ENCODE measurements at regions not wholly inside any gene's neighbourhood (a gene's known extent, or its start where the extent isn't known, plus 50 kb on each side); places are given as distances from the start of the nearest gene placed in this dataset.

- Histone ChIP-seq H3K27me3 (ENCODE audit: control insufficient read depth in 4 of 4, insufficient read depth in 4 of 4, low read length in 3 of 4) (no peaks in the 10 kb centered on the region), H3K9me3 (ENCODE audit: control insufficient read depth in 4 of 4, low read length in 3 of 4) (no peaks in the 10 kb centered on the region), H3K4me1 (ENCODE audit: control insufficient read depth in 4 of 4, insufficient read depth in 4 of 4, low read length in 3 of 4) (no peaks in the 10 kb centered on the region), H3K36me3 (ENCODE audit: control insufficient read depth in 4 of 4, insufficient read depth in 3 of 4, low read depth in 1 of 4, low read length in 3 of 4) (no peaks in the 10 kb centered on the region), H3K9ac (ENCODE audit: low read depth in 1 of 2, low read length in 2 of 2) (no peak overlapping the region), H3K4me3 (ENCODE audit: low read depth in 1 of 3, low read length in 3 of 3) (no peak overlapping the region), H3K27ac (ENCODE audit: low read depth in 1 of 2, low read length in 2 of 2) (no peak overlapping the region)
- no peak for TF ChIP-seq GABPA (IDR thresholded peaks at IDR 0.05 in 1 of 2, conservative IDR thresholded peaks at IDR 0.05 in 1 of 2)
- TF ChIP-seq CTCF (IDR thresholded peaks at IDR 0.05; ENCODE audit: low read depth, low read length, missing input control) = no peak
- no peak for TF ChIP-seq MAX (IDR thresholded peaks at IDR 0.05)
- no peak for TF ChIP-seq SP1 (IDR thresholded peaks at IDR 0.05)
- no peak for TF ChIP-seq NR2F2 (IDR thresholded peaks at IDR 0.05)
- TF ChIP-seq FOXA1 (IDR thresholded peaks at IDR 0.05) = no peak
- no peak for TF ChIP-seq JUND (IDR thresholded peaks at IDR 0.05)
- no peak for TF ChIP-seq EGR1 (IDR thresholded peaks at IDR 0.05; ENCODE audit: low read depth in 2 of 2)
- no peak for TF ChIP-seq YY1 (IDR thresholded peaks at IDR 0.05)
- TF ChIP-seq RXRA (IDR thresholded peaks at IDR 0.05) = no peak
- no peak for TF ChIP-seq ATF3 (IDR thresholded peaks at IDR 0.05)
- no peak for TF ChIP-seq HNF4G (IDR thresholded peaks at IDR 0.05)
- TF ChIP-seq REST (IDR thresholded peaks at IDR 0.05) = no peak
- no peak for TF ChIP-seq ZBTB33 (IDR thresholded peaks at IDR 0.05)
- DNase-seq (ENCODE audit: low spot score) = no peak
- WGBS = 85% methylated on average over 7 of the region's 7 CpGs
Measured at GRCh38 chr4:26215725-26216124, 105.1 kb upstream of the RBPJ start.

GRCh38 chr4:26217481-26217880 is 103.3 kb upstream of the RBPJ start:
- TF ChIP-seq YY1 (IDR thresholded peaks at IDR 0.05) (no peak), SP1 (IDR thresholded peaks at IDR 0.05) (no peak), EGR1 (IDR thresholded peaks at IDR 0.05; ENCODE audit: low read depth in 2 of 2) (no peak), ZBTB33 (IDR thresholded peaks at IDR 0.05) (no peak), RAD21 (IDR thresholded peaks at IDR 0.05) (no peak), JUND (IDR thresholded peaks at IDR 0.05) (no peak), FOXA2 (IDR thresholded peaks at IDR 0.05) (no peak), HNF4A (conservative IDR thresholded peaks at IDR 0.05) (no peak), REST (IDR thresholded peaks at IDR 0.05) (no peak), TAF1 (conservative IDR thresholded peaks at IDR 0.05) (no peak), NR2F2 (IDR thresholded peaks at IDR 0.05) (no peak)
- no peak overlapping the region for H3K4me3 ChIP-seq (ENCODE audit: low read depth in 1 of 3, low read length in 3 of 3)
- no peaks in the 10 kb centered on the region for H3K27me3 ChIP-seq (ENCODE audit: control insufficient read depth in 4 of 4, insufficient read depth in 4 of 4, low read length in 3 of 4)
- H3K27ac ChIP-seq (ENCODE audit: low read depth in 1 of 2, low read length in 2 of 2) = no peak overlapping the region
- H3K4me1 ChIP-seq (ENCODE audit: control insufficient read depth in 4 of 4, insufficient read depth in 4 of 4, low read length in 3 of 4) = no peaks in the 10 kb centered on the region
- no peak overlapping the region for H3K9ac ChIP-seq (ENCODE audit: low read depth in 1 of 2, low read length in 2 of 2)
- no peak for DNase-seq (ENCODE audit: low spot score)
- no peaks in the 10 kb centered on the region for H3K36me3 ChIP-seq (ENCODE audit: control insufficient read depth in 4 of 4, insufficient read depth in 3 of 4, low read depth in 1 of 4, low read length in 3 of 4)
- WGBS = 91% methylated on average over 6 of the region's 6 CpGs
- no peaks in the 10 kb centered on the region for H3K9me3 ChIP-seq (ENCODE audit: control insufficient read depth in 4 of 4, low read length in 3 of 4)

Measured in liver (tissue), 8 donors.